ENCODE measurements at regions not wholly inside any gene's neighbourhood (a gene's known extent, or its start where the extent isn't known, plus 50 kb on each side); places are given as distances from the start of the nearest gene placed in this dataset.

DNA sequence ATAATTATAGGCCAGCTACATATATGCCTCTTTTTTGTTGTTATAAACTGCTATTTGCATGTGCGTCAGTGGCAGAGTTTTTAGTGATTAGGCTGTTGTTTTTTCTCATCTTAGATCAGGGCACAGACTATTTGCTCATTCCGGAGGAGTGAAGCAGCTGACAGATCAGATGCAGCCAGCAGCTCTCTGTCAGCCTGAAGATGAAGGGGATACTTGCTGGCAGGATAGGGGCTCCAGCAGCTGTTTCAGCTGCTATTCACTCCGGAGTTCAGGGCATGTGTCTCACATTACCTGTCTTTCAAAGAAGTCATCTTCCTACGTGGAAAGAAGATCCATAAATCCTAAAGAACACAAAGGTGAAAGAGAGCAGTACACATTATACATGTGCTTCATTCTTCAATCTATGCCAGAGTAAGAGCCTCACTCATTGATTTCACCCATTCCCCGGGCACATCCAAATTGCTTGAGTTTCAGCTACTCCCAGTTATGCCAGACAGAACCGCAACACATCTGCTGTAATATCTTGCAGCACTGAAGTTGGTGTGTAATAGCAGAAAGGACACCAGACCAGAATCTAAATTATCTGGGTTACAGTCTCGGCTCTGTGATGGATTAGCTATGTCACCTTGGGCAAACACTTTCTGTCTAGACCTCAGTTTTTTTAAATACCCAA lies 182.8 kb upstream of the CHRM2 start:
- no peak overlapping the region for H3K27ac ChIP-seq
- H3K27me3 ChIP-seq (replicated peaks; ENCODE audit: insufficient read depth), result no peaks in the 10 kb centered on the region
- TF ChIP-seq POLR2A (IDR thresholded peaks at IDR 0.05) (no peak), POLR2AphosphoS5 (IDR thresholded peaks at IDR 0.05) (no peak), CTCF (IDR thresholded peaks at IDR 0.05) (no peak)
- H3K36me3 ChIP-seq, result no peaks in the 10 kb centered on the region
- H3K4me1 ChIP-seq (replicated peaks), result no peaks in the 10 kb centered on the region
- H3K9me3 ChIP-seq, result no peaks in the 10 kb centered on the region
- intact Hi-C loops (cut with DNase I), result no loop called here
- H3K4me3 ChIP-seq, result no peak overlapping the region
- WGBS, result 33% methylated on average over 7 of the region's 7 CpGs
- no peak for DNase-seq (ENCODE audit: low spot score)

DNA sequence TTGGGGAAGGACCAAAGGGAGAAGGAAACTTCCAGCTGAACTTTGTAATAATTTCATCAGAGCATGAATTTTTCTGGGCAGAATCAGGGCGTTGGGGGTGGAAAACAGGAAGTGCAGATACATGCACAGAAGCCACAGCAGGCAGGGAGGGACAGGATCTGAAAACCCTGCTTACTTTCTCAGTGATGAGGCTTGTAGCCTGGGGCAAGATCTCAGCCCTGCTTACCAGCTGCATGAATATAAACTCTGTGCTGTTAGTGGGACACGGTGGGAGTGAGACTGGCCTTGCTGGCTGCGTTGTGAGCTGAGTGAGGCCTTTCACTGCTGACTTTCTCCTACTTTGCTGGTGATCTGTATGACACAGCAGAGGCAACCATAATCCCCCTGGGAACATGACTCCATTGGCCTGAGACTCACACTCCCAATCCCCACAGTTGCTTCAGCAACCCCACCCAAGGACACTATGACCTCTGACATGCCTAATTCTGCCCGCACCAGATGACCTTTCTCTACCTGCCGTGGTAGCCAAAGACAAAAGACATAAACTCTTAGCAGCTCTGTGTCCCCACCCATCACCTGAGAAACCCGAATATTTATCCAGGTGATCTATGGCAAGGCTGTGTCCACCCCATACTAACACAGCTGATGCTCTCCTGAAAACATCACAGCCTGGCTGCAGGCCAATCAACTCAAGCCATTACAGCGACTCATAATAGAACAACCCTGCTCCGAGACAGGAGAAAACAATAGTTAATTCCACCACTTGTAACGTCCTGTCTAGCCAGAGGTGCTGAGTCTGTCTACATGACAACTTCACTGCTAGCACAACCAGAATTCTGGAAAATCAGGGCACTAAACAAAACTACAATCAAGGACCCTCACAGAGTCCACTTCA lies 190.7 kb upstream of the CHRM2 start:
- no peak overlapping the region for H3K27ac ChIP-seq
- TF ChIP-seq CTCF (IDR thresholded peaks at IDR 0.05), result no peak
- 70% methylated on average over 9 of the region's 9 CpGs for WGBS
- DNase-seq (ENCODE audit: low spot score), result no peak
- H3K36me3 ChIP-seq, result no peaks in the 10 kb centered on the region
- no peaks in the 10 kb centered on the region for H3K27me3 ChIP-seq (replicated peaks; ENCODE audit: insufficient read depth)
- no peaks in the 10 kb centered on the region for H3K9me3 ChIP-seq
- H3K4me1 ChIP-seq (replicated peaks), result no peaks in the 10 kb centered on the region
- intact Hi-C loops (cut with DNase I), result no loop called here
- H3K4me3 ChIP-seq, result no peak overlapping the region

DNA sequence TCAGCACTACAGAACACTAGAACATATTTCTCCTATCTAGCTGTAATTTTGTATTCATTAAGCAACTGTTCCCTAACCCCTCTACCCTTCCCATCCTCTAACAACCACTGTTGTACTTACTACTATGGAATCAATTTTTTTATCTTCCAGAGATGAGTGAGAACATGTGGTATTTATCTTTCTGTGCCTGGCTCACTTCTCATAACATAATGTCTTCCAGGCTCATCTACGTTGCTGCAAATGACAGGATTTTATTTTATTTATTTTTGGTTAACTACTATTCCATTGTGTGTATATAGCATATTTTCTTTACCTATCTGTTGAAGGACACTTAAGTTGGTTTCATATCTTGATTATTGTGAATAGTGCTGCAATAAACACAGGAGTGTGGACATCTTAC lies 200.9 kb upstream of the CHRM2 start:
- TF ChIP-seq CTCF (IDR thresholded peaks at IDR 0.05), result no peak
- TF ChIP-seq POLR2A (IDR thresholded peaks at IDR 0.05), result no peak
- no peak for TF ChIP-seq POLR2AphosphoS5 (IDR thresholded peaks at IDR 0.05)
- no peak for DNase-seq (ENCODE audit: low spot score)
- intact Hi-C loops (cut with DNase I), result no loop called here
- Histone ChIP-seq H3K36me3 (no peaks in the 10 kb centered on the region), H3K4me1 (replicated peaks) (no peaks in the 10 kb centered on the region), H3K9me3 (no peaks in the 10 kb centered on the region), H3K4me3 (no peak overlapping the region), H3K27me3 (replicated peaks; ENCODE audit: insufficient read depth) (no peaks in the 10 kb centered on the region), H3K27ac (no peak overlapping the region)
- 27% methylated on average over 1 of the region's 1 CpG for WGBS

GRCh38 chr7:136665878-136666509 lies 202.5 kb upstream of the CHRM2 start:
- TF ChIP-seq CTCF (IDR thresholded peaks at IDR 0.05) (no peak), POLR2A (IDR thresholded peaks at IDR 0.05) (no peak), POLR2AphosphoS5 (IDR thresholded peaks at IDR 0.05) (no peak)
- Histone ChIP-seq H3K36me3 (no peaks in the 10 kb centered on the region), H3K4me3 (no peak overlapping the region), H3K4me1 (replicated peaks) (no peaks in the 10 kb centered on the region), H3K27ac (no peak overlapping the region), H3K9me3 (no peaks in the 10 kb centered on the region), H3K27me3 (replicated peaks; ENCODE audit: insufficient read depth) (no peaks in the 10 kb centered on the region)
- no peak for DNase-seq (ENCODE audit: low spot score)
- intact Hi-C loops (cut with DNase I), result no loop called here
- 28% methylated on average over 5 of the region's 5 CpGs for WGBS

Data from prostate gland (tissue), 2 donors.